ENCODE measurements at regions not wholly inside any gene's neighbourhood (a gene's known extent, or its start where the extent isn't known, plus 50 kb on each side); places are given as distances from the start of the nearest gene placed in this dataset.

DNA sequence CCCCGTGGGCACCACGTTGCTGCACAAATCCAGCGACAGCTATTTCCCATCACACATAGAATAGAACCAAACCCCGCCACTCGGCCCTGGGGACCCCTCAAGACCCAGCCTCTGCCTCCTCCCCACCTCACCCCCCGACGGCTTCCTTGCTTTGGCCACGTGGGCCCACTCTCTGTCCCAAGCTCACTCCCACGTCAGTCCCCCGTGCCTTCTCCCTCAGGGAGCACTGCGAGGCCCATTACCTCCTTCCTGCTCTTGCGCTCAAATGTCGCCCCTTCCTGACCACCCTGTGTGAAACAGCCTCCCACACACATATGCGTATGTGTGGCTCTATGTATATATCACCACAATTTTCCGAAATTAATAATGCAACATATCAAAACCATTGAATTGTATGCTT lies 239.7 kb downstream of the SH3BP4 start:
- TF ChIP-seq, protein P1, sequence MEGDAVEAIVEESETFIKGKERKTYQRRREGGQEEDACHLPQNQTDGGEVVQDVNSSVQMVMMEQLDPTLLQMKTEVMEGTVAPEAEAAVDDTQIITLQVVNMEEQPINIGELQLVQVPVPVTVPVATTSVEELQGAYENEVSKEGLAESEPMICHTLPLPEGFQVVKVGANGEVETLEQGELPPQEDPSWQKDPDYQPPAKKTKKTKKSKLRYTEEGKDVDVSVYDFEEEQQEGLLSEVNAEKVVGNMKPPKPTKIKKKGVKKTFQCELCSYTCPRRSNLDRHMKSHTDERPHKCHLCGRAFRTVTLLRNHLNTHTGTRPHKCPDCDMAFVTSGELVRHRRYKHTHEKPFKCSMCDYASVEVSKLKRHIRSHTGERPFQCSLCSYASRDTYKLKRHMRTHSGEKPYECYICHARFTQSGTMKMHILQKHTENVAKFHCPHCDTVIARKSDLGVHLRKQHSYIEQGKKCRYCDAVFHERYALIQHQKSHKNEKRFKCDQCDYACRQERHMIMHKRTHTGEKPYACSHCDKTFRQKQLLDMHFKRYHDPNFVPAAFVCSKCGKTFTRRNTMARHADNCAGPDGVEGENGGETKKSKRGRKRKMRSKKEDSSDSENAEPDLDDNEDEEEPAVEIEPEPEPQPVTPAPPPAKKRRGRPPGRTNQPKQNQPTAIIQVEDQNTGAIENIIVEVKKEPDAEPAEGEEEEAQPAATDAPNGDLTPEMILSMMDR (conservative IDR thresholded peaks at IDR 0.05 in 1 of 2, IDR thresholded peaks at IDR 0.05 in 1 of 2; ENCODE audit: extremely low read depth in 1 of 2, insufficient read depth in 1 of 2, low read depth in 1 of 2, low read length in 2 of 2) = no peak
- peak; percentile 37 for TF ChIP-seq EZH2 (IDR thresholded peaks at IDR 0.05; ENCODE audit: borderline replicate concordance, low read length)
